ENCODE measurements at regions not wholly inside any gene's neighbourhood (a gene's known extent, or its start where the extent isn't known, plus 50 kb on each side); places are given as distances from the start of the nearest gene placed in this dataset.

GRCh38 chr13:68078469-68078868 lies 848.3 kb upstream of the PCDH9 start:
- no peak for DNase-seq

GRCh38 chr13:68076046-68076445 lies 845.9 kb upstream of the PCDH9 start:
- DNase-seq, result no peak

GRCh38 chr13:68066879-68067513 lies 836.9 kb upstream of the PCDH9 start:
- no peak for DNase-seq

- no peak for DNase-seq
Observed at GRCh38 chr13:68064001-68064770, 834.0 kb upstream of the PCDH9 start.

- no peak for DNase-seq
Observed at GRCh38 chr13:68063181-68063580, 833.0 kb upstream of the PCDH9 start.

- DNase-seq, result no peak
Observed at GRCh38 chr13:68057836-68058235, 827.7 kb upstream of the PCDH9 start.

- no peak for DNase-seq
Observed at GRCh38 chr13:68056816-68057710, 826.9 kb upstream of the PCDH9 start.

- no peak for DNase-seq
Observed at GRCh38 chr13:68051910-68052309, 821.8 kb upstream of the PCDH9 start.

- no peak for DNase-seq
Observed at GRCh38 chr13:68050761-68051160, 820.6 kb upstream of the PCDH9 start.

- DNase-seq, result no peak
Observed at GRCh38 chr13:68048802-68049359, 818.7 kb upstream of the PCDH9 start.

GRCh38 chr13:68047889-68048288 lies 817.8 kb upstream of the PCDH9 start:
- no peak for DNase-seq

- no peak for DNase-seq
Observed at GRCh38 chr13:68046903-68047302, 816.8 kb upstream of the PCDH9 start.

- no peak for DNase-seq
Observed at GRCh38 chr13:68030152-68030809, 800.1 kb upstream of the PCDH9 start.

GRCh38 chr13:68028701-68029100 lies 798.6 kb upstream of the PCDH9 start:
- no peak for DNase-seq

- DNase-seq, result no peak
Observed at GRCh38 chr13:68027306-68027705, 797.2 kb upstream of the PCDH9 start.

- no peak for DNase-seq
Observed at GRCh38 chr13:68026077-68026476, 795.9 kb upstream of the PCDH9 start.

GRCh38 chr13:68025604-68026003 lies 795.5 kb upstream of the PCDH9 start:
- DNase-seq, result no peak

- no peak for DNase-seq
Observed at GRCh38 chr13:68023838-68024581, 793.9 kb upstream of the PCDH9 start.

- no peak for DNase-seq
Observed at GRCh38 chr13:68019901-68020300, 789.8 kb upstream of the PCDH9 start.

GRCh38 chr13:68009546-68009945 lies 779.4 kb upstream of the PCDH9 start:
- DNase-seq, result peak; percentile 72

- DNase-seq, result no peak
Observed at GRCh38 chr13:68007576-68007975, 777.4 kb upstream of the PCDH9 start.

- no peak for DNase-seq
Observed at GRCh38 chr13:67996101-67996500, 766.0 kb upstream of the PCDH9 start.

Measured in NCI-H82 (cell line).